Keratinocyte (primary cell): ENCODE measurements at regions not wholly inside any gene's neighbourhood (a gene's known extent, or its start where the extent isn't known, plus 50 kb on each side); places are given as distances from the start of the nearest gene placed in this dataset.
A peak's percentile ranks its signal among the peaks of the same experiment; 100 is the strongest.

Experiments
- DNase-seq: peaks from one replicate; pipeline ENCODE4 v3.0.0-alpha.2; 2011; ENCODE audit warnings: low read depth, missing footprints, low spot score
- FAIRE-seq: peaks from 2 replicates; lab custom pipeline; 2011; peaks lifted over from hg19 to GRCh38; lab: Jason Lieb, UNC
- H2AFZ ChIP-seq: 2 replicates; pipeline ENCODE4 v1.6.0; 2012; ENCODE audit warnings: low read length, control low read depth, inconsistent platforms; ENCODE audit not compliant: control insufficient read depth
- H3K27ac ChIP-seq: 2 replicates; pipeline ENCODE4 v1.5.1; 2011; ENCODE audit warnings: low read length; ENCODE audit not compliant: control insufficient read depth, insufficient read depth
- H3K27me3 ChIP-seq: 3 replicates; pipeline ENCODE4 v1.6.0; 2011; ENCODE audit warnings: low read length; ENCODE audit not compliant: control insufficient read depth, insufficient read depth; ENCODE audit errors: extremely low read depth
- H3K36me3 ChIP-seq, 2 experiments: 2 replicates in 1 of 2; 3 replicates in 1 of 2; pipeline ENCODE4 v1.5.1; 2011; ENCODE audit warnings: low read length in 2 of 2, mild to moderate bottlenecking in 1 of 2; ENCODE audit not compliant: control insufficient read depth in 2 of 2, insufficient read depth in 2 of 2; ENCODE audit errors: extremely low read depth in 1 of 2
- H3K4me1 ChIP-seq: 3 replicates; pipeline ENCODE4 v1.5.1; 2011; ENCODE audit warnings: low read length; ENCODE audit not compliant: control insufficient read depth, insufficient read depth; ENCODE audit errors: extremely low read depth
- H3K4me2 ChIP-seq: 3 replicates; pipeline ENCODE4 v1.6.0; 2011; ENCODE audit warnings: low read depth, low read length; ENCODE audit not compliant: control insufficient read depth, insufficient read depth; ENCODE audit errors: extremely low read depth
- H3K4me3 ChIP-seq, 3 experiments: fragments of 200-600 bp in 1 of 3; sonication (generic) in 1 of 3; 2 replicates in 2 of 3; 3 replicates in 1 of 3; pipeline ENCODE4 v1.5.1; 2011 to 2016; ENCODE audit warnings: low read length in 3 of 3, mild to moderate bottlenecking in 3 of 3, control low read depth in 2 of 3, inconsistent platforms in 1 of 3, low read depth in 1 of 3, mixed read lengths in 1 of 3, mixed run types in 1 of 3, moderate library complexity in 1 of 3; ENCODE audit not compliant: control insufficient read depth in 2 of 3, insufficient read depth in 2 of 3; ENCODE audit errors: extremely low read depth in 1 of 3
- H3K79me2 ChIP-seq: 2 replicates; pipeline ENCODE4 v1.6.0; 2012; ENCODE audit warnings: low read length; ENCODE audit not compliant: control insufficient read depth, insufficient read depth
- H3K9ac ChIP-seq: 3 replicates; pipeline ENCODE4 v1.6.0; 2011; ENCODE audit warnings: low read length; ENCODE audit not compliant: control insufficient read depth, insufficient read depth; ENCODE audit errors: extremely low read depth
- H3K9me1 ChIP-seq: 3 replicates; pipeline ENCODE4 v1.6.0; 2011; ENCODE audit warnings: low read length; ENCODE audit not compliant: control insufficient read depth, insufficient read depth; ENCODE audit errors: extremely low read depth
- H3K9me3 ChIP-seq: 2 replicates; pipeline ENCODE4 v1.5.1; 2012; ENCODE audit warnings: low read depth, low read length; ENCODE audit not compliant: control insufficient read depth
- H4K20me1 ChIP-seq: 3 replicates; pipeline ENCODE4 v1.6.0; 2011; ENCODE audit warnings: low read length; ENCODE audit not compliant: control insufficient read depth, insufficient read depth; ENCODE audit errors: extremely low read depth
- CTCF ChIP-seq, 3 experiments: IDR thresholded peaks in 1 of 3; conservative IDR thresholded peaks in 1 of 3; optimal IDR thresholded peaks in 1 of 3; 2 replicates in 2 of 3; 3 replicates in 1 of 3; pipeline versions ENCODE3 to v1.5.1; 2011; ENCODE audit warnings: low read length in 3 of 3, mild to moderate bottlenecking in 3 of 3, moderate library complexity in 2 of 3, control low read depth in 1 of 3, inconsistent platforms in 1 of 3; ENCODE audit not compliant: insufficient read depth in 2 of 3; ENCODE audit errors: extremely low read depth in 1 of 3
- EZH2 ChIP-seq: IDR thresholded peaks from one replicate; pipeline ENCODE4 v1.6.1; 2012; ENCODE audit warnings: inconsistent platforms, mild to moderate bottlenecking, low read length, moderate library complexity
- dilution Hi-C: fragments of 300-500 bp; cut with MboI; formaldehyde crosslinking; loops from one replicate; pipeline ENCODE4 v1.7.0; 2020; ENCODE audit warnings: low sequenced_read_pairs; ENCODE audit not compliant: extremely low pct_ligation_motif_present

- no peaks in the 10 kb centered on the region for H3K79me2 ChIP-seq
- peak overlapping the region; percentile 46 for H3K4me2 ChIP-seq
- dilution Hi-C loops, result loop anchor here (25.0 kb wide), 1 partner anchor 151 kb away; no protein-coding TSS in a partner anchor
- DNase-seq (no peak), FAIRE-seq (no peak)
- H3K9me3 ChIP-seq, result no peaks in the 10 kb centered on the region
- peak overlapping the region; percentile 69 for H3K27ac ChIP-seq
- no peak overlapping the region for H3K9ac ChIP-seq
- H4K20me1 ChIP-seq, result no peaks in the 10 kb centered on the region
- peaks cover 39% of the 10 kb centered on the region for H3K4me1 ChIP-seq
- no peaks in the 10 kb centered on the region for H3K9me1 ChIP-seq
- no peak overlapping the region for H3K4me3 ChIP-seq
- peak overlapping the region; percentile 21 for H2AFZ ChIP-seq
- no peaks in the 10 kb centered on the region for H3K36me3 ChIP-seq
- H3K27me3 ChIP-seq, result no peaks in the 10 kb centered on the region
- no peak for TF ChIP-seq EZH2
- TF ChIP-seq CTCF (optimal IDR thresholded peaks at IDR 0.05 in 1 of 3, IDR thresholded peaks at IDR 0.05 in 1 of 3, conservative IDR thresholded peaks at IDR 0.05 in 1 of 3; ENCODE audit: extremely low read depth in 1 of 3, insufficient read depth in 2 of 3, low read length in 3 of 3), result no peak
Observed at GRCh38 chr9:109910671-109911518, 130.9 kb downstream of the PALM2AKAP2 start.

GRCh38 chr9:109912082-109912582, 132.1 kb downstream of the PALM2AKAP2 start:
- Histone ChIP-seq H3K9ac (no peak overlapping the region), H3K27ac (peak overlapping the region; percentile 69), H3K27me3 (no peaks in the 10 kb centered on the region), H3K4me1 (peaks cover 33% of the 10 kb centered on the region), H3K4me3 (no peak overlapping the region), H3K9me3 (no peaks in the 10 kb centered on the region), H3K9me1 (no peaks in the 10 kb centered on the region), H3K36me3 (no peaks in the 10 kb centered on the region), H4K20me1 (no peaks in the 10 kb centered on the region), H3K79me2 (no peaks in the 10 kb centered on the region), H3K4me2 (peak overlapping the region; percentile 46), H2AFZ (no peak overlapping the region)
- DNase-seq (no peak), FAIRE-seq (no peak)
- TF ChIP-seq CTCF (optimal IDR thresholded peaks at IDR 0.05 in 1 of 3, IDR thresholded peaks at IDR 0.05 in 1 of 3, conservative IDR thresholded peaks at IDR 0.05 in 1 of 3; ENCODE audit: extremely low read depth in 1 of 3, insufficient read depth in 2 of 3, low read length in 3 of 3), result no peak
- TF ChIP-seq EZH2, result no peak
- dilution Hi-C loops, result loop anchor here (25.0 kb wide), 1 partner anchor 150 kb away; no protein-coding TSS in a partner anchor
